C4-2B (cell line): ENCODE measurements at regions not wholly inside any gene's neighbourhood (a gene's known extent, or its start where the extent isn't known, plus 50 kb on each side); places are given as distances from the start of the nearest gene placed in this dataset.

ENCODE experiments used
- H3K27ac ChIP-seq: fragments of 450-650 bp; 2 replicates; pipeline ENCODE4 v1.5.1; 2017
- CTCF ChIP-seq: fragments of 450-650 bp; conservative IDR thresholded peaks from 2 replicates; pipeline ENCODE4 v1.5.1; 2017; ENCODE audit warnings: mild to moderate bottlenecking
- ZFX ChIP-seq: fragments of 450-650 bp; IDR thresholded peaks from 2 replicates; pipeline ENCODE4 v1.6.1; 2017

GRCh38 chrX:4206941-4207340, 493.5 kb upstream of the PRKX start:
- TF ChIP-seq ZFX (no peak), CTCF (no peak)
- H3K27ac ChIP-seq: no peak overlapping the region

- H3K27ac ChIP-seq: no peak overlapping the region
- TF ChIP-seq ZFX: no peak
- TF ChIP-seq CTCF: no peak
These were observed 484.5 kb upstream of the PRKX start for GRCh38 chrX:4197971-4198370.

GRCh38 chrX:4193500-4194155, 480.2 kb upstream of the PRKX start:
- TF ChIP-seq CTCF (no peak), ZFX (no peak)
- no peak overlapping the region for H3K27ac ChIP-seq

GRCh38 chrX:4186331-4186730, 472.9 kb upstream of the PRKX start:
- TF ChIP-seq ZFX (no peak), CTCF (no peak)
- no peak overlapping the region for H3K27ac ChIP-seq

- TF ChIP-seq ZFX: no peak
- no peak overlapping the region for H3K27ac ChIP-seq
These were observed 471.6 kb upstream of the PRKX start for GRCh38 chrX:4185086-4185485.

GRCh38 chrX:4182408-4182806, 469.0 kb upstream of the PRKX start:
- TF ChIP-seq ZFX (no peak), CTCF (no peak)
- no peak overlapping the region for H3K27ac ChIP-seq

- no peak overlapping the region for H3K27ac ChIP-seq
- no peak for TF ChIP-seq ZFX
- TF ChIP-seq CTCF: no peak
These were observed 468.4 kb upstream of the PRKX start for GRCh38 chrX:4181782-4182407.

- H3K27ac ChIP-seq: no peak overlapping the region
- TF ChIP-seq ZFX: no peak
- TF ChIP-seq CTCF: no peak
These were observed 465.6 kb upstream of the PRKX start for GRCh38 chrX:4179031-4179430.
